GM12878 (cell line): ENCODE measurements at regions not wholly inside any gene's neighbourhood (a gene's known extent, or its start where the extent isn't known, plus 50 kb on each side); places are given as distances from the start of the nearest gene placed in this dataset.

Source experiments
- ATAC-seq: fragments of 200-7000 bp; cut with Tn5 transposase; 3 replicates; pipeline ENCODE4 v1.9.1; 2020; ENCODE audit warnings: mild to moderate bottlenecking, moderate library complexity
- BruUV-seq: library from RNA; stranded (reverse); fragments of 400-500 nt; replicated peaks from 2 replicates; lab custom pipeline; 2021; lab: Mats Ljungman, UMichigan
- CTCF ChIA-PET: fragments of 300-600 bp; sonication (Branson Sonifier 250); formaldehyde crosslinking; extraction: SDS; loops from one replicate; lab custom pipeline; 2021; ENCODE audit warnings: inconsistent platforms; lab: Yijun Ruan, JAX
- POLR2A ChIA-PET: fragments of 350-600 bp; formaldehyde crosslinking; extraction: SDS; loops from one replicate; lab custom pipeline; 2021; ENCODE audit warnings: inconsistent platforms; lab: Charles Lee
- RAD21 ChIA-PET: fragments of 300-600 bp; sonication (Branson Sonifier 250); formaldehyde crosslinking; loops from one replicate; lab custom pipeline; 2023; ENCODE audit warnings: antibody characterized with exemption; ENCODE audit not compliant: unreplicated experiment; lab: Charles Lee
- SMC1A ChIA-PET: fragments of 300-600 bp; sonication (Branson Sonifier 250); formaldehyde crosslinking; loops from one replicate; lab custom pipeline; 2023; ENCODE audit not compliant: unreplicated experiment, uncharacterized antibody; lab: Charles Lee
- DNase-seq: peaks from one replicate; pipeline ENCODE4 v3.0.0-alpha.2; 2011; ENCODE audit warnings: low read depth, low spot score
- FAIRE-seq: peaks from 3 replicates; lab custom pipeline; 2011; peaks lifted over from hg19 to GRCh38; lab: Jason Lieb, UNC
- H2AFZ ChIP-seq: 2 replicates; pipeline ENCODE4 v1.6.0; 2011; ENCODE audit warnings: low read depth, low read length, control low read depth; ENCODE audit not compliant: control insufficient read depth
- H3K27ac ChIP-seq: 2 replicates; pipeline ENCODE4 v1.5.1; 2011; ENCODE audit warnings: control low read depth; ENCODE audit not compliant: control insufficient read depth, insufficient read depth
- H3K27me3 ChIP-seq, 2 experiments: replicated peaks in 1 of 2; 2 replicates each; pipeline versions ENCODE4 v1.6.0 to v1.6.1; 2011; ENCODE audit warnings: low read length in 1 of 2; ENCODE audit not compliant: control insufficient read depth in 2 of 2, insufficient read depth in 2 of 2
- H3K36me3 ChIP-seq, 2 experiments: 2 replicates each; pipeline ENCODE4 v1.5.1; 2011; ENCODE audit warnings: low read length in 1 of 2; ENCODE audit not compliant: control insufficient read depth in 2 of 2, insufficient read depth in 2 of 2
- H3K4me1 ChIP-seq: 2 replicates; pipeline ENCODE4 v1.6.1; 2011; ENCODE audit warnings: mild to moderate bottlenecking, low read length, moderate library complexity, mixed read lengths; ENCODE audit not compliant: control insufficient read depth, insufficient read depth
- H3K4me2 ChIP-seq: 2 replicates; pipeline ENCODE4 v1.6.0; 2011; ENCODE audit warnings: control low read depth; ENCODE audit not compliant: control insufficient read depth, insufficient read depth
- H3K4me3 ChIP-seq: fragments of 200-600 bp; sonication (generic); 2 replicates; pipeline ENCODE4 v1.5.1; 2016
- H3K79me2 ChIP-seq: 2 replicates; pipeline ENCODE4 v1.6.0; 2011; ENCODE audit warnings: low read length; ENCODE audit not compliant: control insufficient read depth, insufficient read depth
- H3K9ac ChIP-seq: 2 replicates; pipeline ENCODE4 v1.8.0; 2011; ENCODE audit warnings: low read length, control low read depth, mixed read lengths; ENCODE audit not compliant: control insufficient read depth, insufficient read depth
- H3K9me3 ChIP-seq: replicated peaks from 3 replicates; pipeline ENCODE4 v1.5.1; 2011; ENCODE audit warnings: mild to moderate bottlenecking, low read length; ENCODE audit not compliant: control insufficient read depth, insufficient read depth
- H4K20me1 ChIP-seq: 2 replicates; pipeline ENCODE4 v1.6.0; 2011; ENCODE audit not compliant: control insufficient read depth, insufficient read depth
- CHD4 ChIP-seq: fragments of 200-600 bp; sonication (generic); IDR thresholded peaks from 2 replicates; pipeline ENCODE4 v1.6.1; 2016; ENCODE audit warnings: mild to moderate bottlenecking
- FOXK2 ChIP-seq: fragments of 450-650 bp; IDR thresholded peaks from 2 replicates; pipeline ENCODE4 v1.6.1; 2017; ENCODE audit warnings: mild to moderate bottlenecking, moderate library complexity
- KLF5 ChIP-seq: fragments of 450-650 bp; IDR thresholded peaks from 2 replicates; pipeline ENCODE4 v1.6.1; 2014; ENCODE audit warnings: mild to moderate bottlenecking; ENCODE audit not compliant: partially characterized antibody
- SIN3A ChIP-seq: IDR thresholded peaks from 2 replicates; pipeline ENCODE4 v1.6.1; 2012; ENCODE audit warnings: low read depth, low read length, improper control_type of control experiment
- WGBS: methylation state at CpG from one replicate; pipeline ENCODE4 v1.1.6; 2016; ENCODE audit warnings: low lambda C conversion rate; ENCODE audit not compliant: insufficient replicate concordance, insufficient coverage; ENCODE audit errors: missing lambda C conversion rate; 5-methylcytosine and 5-hydroxymethylcytosine counted together
- in situ Hi-C: fragments of 300-500 bp; cut with MboI; formaldehyde crosslinking; loops from 9 replicates; pipeline ENCODE4 v1.14.3; 2018; ENCODE audit warnings: mixed read lengths
- intact Hi-C: fragments of 100-400 bp; cut with micrococcal nuclease; formaldehyde crosslinking; loops from one replicate; pipeline ENCODE4 v1.14.2; 2022; ENCODE audit not compliant: unreplicated experiment
- TF ChIP-seq, protein P1 (sequence below), 3 experiments: IDR thresholded peaks in 2 of 3; conservative IDR thresholded peaks in 1 of 3; 2 replicates each; pipeline ENCODE4 v1.5.1; 2011; ENCODE audit warnings: low read depth in 3 of 3, low read length in 3 of 3, mild to moderate bottlenecking in 3 of 3, control low read depth in 2 of 3, moderate library complexity in 2 of 3, inconsistent platforms in 1 of 3, mixed read lengths in 1 of 3; ENCODE audit not compliant: control insufficient read depth in 2 of 3, insufficient read depth in 1 of 3; ENCODE audit errors: extremely low read depth in 1 of 3

DNA sequence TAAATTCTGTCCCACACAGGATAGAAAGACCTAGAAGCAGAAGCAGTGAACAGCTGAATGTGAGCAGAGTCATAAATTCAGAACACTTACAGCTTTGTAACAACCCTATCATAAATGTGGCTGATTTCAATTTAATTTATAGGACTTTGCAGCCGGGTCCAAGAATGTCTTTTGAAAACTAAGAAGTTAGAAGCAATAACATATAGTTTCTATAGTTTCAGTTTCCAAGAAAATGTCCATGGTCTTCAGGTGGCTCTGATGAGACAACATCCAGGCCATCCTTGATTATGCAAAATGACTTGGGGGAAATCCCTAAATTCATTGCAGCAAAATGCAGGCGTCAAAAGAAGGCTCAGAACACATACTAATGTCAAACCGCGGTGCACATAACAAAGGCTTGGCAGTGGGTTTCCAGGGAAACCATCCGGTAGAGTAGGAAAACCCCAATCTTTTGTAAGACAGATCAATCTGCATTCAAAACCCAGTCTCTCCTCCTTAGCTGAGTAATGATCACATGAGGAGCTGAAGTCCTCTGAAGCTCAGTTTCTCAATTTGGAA is 442.2 kb upstream of the ID2 start (continued):
- TF ChIP-seq KLF5, result no peak

DNA sequence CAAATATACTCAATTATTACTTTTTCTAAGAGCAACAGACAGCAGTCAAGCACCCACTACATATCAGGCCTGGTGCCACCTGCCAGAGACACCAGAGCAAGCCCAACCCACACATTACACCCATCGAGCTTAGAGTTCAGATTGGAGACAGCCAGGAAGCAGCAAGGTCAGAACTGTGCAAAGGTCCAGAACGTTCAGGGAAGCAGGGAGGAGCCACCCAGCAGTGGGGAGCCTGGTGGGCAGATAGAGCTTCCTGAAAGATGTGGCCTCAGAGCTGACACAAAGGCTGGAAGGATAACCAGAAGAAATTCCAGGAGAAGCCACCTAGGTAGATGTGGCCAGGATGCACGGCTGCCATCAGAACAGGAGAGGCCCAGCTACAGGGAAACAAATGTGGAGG is 440.5 kb upstream of the ID2 start:
- RAD21 ChIA-PET, result interaction anchor here (1.3 to 3.7 kb wide), 2 partner anchors 12 kb away, joined by 4 to 25 read pairs; no protein-coding TSS in a partner anchor
- POLR2A ChIA-PET, result interaction anchor here (1.0 kb wide), 1 partner anchor 60 kb away, joined by 3 read pairs; no protein-coding TSS in a partner anchor
- peaks cover 30% of the 10 kb centered on the region for H3K9me3 ChIP-seq
- TF ChIP-seq SIN3A (no peak), FOXK2 (no peak), CHD4 (no peak)
- TF ChIP-seq, protein P1, sequence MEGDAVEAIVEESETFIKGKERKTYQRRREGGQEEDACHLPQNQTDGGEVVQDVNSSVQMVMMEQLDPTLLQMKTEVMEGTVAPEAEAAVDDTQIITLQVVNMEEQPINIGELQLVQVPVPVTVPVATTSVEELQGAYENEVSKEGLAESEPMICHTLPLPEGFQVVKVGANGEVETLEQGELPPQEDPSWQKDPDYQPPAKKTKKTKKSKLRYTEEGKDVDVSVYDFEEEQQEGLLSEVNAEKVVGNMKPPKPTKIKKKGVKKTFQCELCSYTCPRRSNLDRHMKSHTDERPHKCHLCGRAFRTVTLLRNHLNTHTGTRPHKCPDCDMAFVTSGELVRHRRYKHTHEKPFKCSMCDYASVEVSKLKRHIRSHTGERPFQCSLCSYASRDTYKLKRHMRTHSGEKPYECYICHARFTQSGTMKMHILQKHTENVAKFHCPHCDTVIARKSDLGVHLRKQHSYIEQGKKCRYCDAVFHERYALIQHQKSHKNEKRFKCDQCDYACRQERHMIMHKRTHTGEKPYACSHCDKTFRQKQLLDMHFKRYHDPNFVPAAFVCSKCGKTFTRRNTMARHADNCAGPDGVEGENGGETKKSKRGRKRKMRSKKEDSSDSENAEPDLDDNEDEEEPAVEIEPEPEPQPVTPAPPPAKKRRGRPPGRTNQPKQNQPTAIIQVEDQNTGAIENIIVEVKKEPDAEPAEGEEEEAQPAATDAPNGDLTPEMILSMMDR (IDR thresholded peaks at IDR 0.05 in 2 of 3, conservative IDR thresholded peaks at IDR 0.05 in 1 of 3; ENCODE audit: control insufficient read depth in 2 of 3, extremely low read depth in 1 of 3, insufficient read depth in 1 of 3, low read depth in 3 of 3, low read length in 3 of 3), result no peak
- no peak overlapping the region for H3K4me3 ChIP-seq
- no peaks in the 10 kb centered on the region for H3K27me3 ChIP-seq
- BruUV-seq, result no TSS peak
- H4K20me1 ChIP-seq, result no peaks in the 10 kb centered on the region
- CTCF ChIA-PET, result interaction anchor here (1.7 to 4.1 kb wide), 2 partner anchors 11 to 37 kb away, joined by 4 to 14 read pairs; no protein-coding TSS in a partner anchor
- ATAC-seq (no peak), FAIRE-seq (no peak), DNase-seq (no peak)
- intact Hi-C loops, result loop anchor here (5.0 kb wide), 1 partner anchor 36 kb away; no protein-coding TSS in a partner anchor
- SMC1A ChIA-PET, result interaction anchor here (0.6 to 3.1 kb wide), 4 partner anchors 33 to 187 kb away, joined by 3 to 11 read pairs (median 4); no protein-coding TSS in a partner anchor
- H3K79me2 ChIP-seq, result no peaks in the 10 kb centered on the region
- no peak overlapping the region for H3K27ac ChIP-seq
- in situ Hi-C loops, result no loop called here
- H3K9ac ChIP-seq, result no peak overlapping the region
- peaks cover 17% of the 10 kb centered on the region for H3K4me1 ChIP-seq
- 34% methylated on average over 3 of the region's 3 CpGs for WGBS
- H3K4me2 ChIP-seq, result no peak overlapping the region
- no peak overlapping the region for H2AFZ ChIP-seq
- H3K36me3 ChIP-seq, result peaks cover 0 to 2% of the 10 kb centered on the region in 2 experiments; a peak in 1 of 4 replicates
